Epithelial cell of proximal tubule (primary cell): ENCODE measurements at regions not wholly inside any gene's neighbourhood (a gene's known extent, or its start where the extent isn't known, plus 50 kb on each side); places are given as distances from the start of the nearest gene placed in this dataset.

Experiments used
- DNase-seq: peaks from one replicate; pipeline ENCODE4 v3.0.0-alpha.2; 2011; ENCODE audit warnings: low read depth
- H3K4me3 ChIP-seq: 2 replicates; pipeline ENCODE4 v1.5.1; 2011; ENCODE audit warnings: low read depth, mild to moderate bottlenecking, low read length
- TF ChIP-seq, protein P1 (sequence below): conservative IDR thresholded peaks from 2 replicates; pipeline ENCODE4 v1.5.1; 2012; ENCODE audit warnings: low read depth, mild to moderate bottlenecking, low read length

DNA sequence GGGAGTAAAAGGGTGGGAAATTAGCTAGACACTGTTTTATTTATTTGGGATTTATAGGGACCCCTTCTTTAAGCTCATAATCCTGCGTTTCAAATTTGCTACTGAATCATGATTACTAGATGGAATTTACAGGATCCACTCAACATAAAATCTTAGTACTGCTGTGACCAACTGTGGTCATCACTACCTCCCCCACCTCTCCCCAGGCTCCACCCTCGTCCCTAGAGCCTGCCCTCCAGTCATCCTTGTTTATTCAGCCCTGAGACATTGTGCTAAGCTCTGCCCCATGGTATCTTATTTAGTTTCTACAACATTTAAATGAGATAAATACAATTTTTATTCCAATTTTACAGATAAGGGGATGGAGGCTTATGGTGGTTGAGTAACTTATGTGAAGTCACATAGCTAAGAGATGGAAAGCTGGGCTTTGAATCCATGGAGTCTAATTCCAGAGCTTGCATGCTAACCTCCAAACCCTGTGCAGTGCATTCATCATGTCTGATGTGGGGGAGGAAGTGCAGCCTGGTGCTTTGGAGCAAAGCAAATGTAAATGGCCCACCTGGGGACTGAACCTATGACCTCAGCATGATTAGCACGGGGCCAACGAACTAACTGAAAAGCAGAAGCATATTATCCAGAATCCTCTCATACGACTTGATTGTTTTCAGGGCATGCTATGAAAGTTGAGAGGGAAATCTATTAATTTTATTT lies 502.4 kb downstream of the TMEM182 start:
- no peak overlapping the region for H3K4me3 ChIP-seq
- TF ChIP-seq, protein P1, sequence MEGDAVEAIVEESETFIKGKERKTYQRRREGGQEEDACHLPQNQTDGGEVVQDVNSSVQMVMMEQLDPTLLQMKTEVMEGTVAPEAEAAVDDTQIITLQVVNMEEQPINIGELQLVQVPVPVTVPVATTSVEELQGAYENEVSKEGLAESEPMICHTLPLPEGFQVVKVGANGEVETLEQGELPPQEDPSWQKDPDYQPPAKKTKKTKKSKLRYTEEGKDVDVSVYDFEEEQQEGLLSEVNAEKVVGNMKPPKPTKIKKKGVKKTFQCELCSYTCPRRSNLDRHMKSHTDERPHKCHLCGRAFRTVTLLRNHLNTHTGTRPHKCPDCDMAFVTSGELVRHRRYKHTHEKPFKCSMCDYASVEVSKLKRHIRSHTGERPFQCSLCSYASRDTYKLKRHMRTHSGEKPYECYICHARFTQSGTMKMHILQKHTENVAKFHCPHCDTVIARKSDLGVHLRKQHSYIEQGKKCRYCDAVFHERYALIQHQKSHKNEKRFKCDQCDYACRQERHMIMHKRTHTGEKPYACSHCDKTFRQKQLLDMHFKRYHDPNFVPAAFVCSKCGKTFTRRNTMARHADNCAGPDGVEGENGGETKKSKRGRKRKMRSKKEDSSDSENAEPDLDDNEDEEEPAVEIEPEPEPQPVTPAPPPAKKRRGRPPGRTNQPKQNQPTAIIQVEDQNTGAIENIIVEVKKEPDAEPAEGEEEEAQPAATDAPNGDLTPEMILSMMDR, result no peak
- DNase-seq, result no peak

DNA sequence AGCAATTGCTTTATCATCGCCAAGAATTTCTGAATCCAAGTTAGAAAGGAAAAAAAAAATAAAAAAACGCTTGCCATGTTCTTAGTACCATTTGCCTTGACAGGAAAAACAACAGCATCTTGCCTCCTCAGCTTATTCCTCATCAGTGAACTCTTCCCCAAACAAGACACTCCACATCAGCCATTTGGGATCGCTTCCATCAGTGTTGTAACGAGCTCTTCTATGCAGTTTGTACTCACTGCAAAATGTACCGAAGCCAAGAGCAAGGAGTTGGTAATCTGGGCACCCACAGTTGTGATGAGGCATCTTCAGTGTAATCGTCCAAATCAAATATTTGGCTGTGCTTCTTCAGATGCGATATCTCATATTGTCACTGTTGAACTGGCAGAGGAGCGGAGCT lies 503.7 kb downstream of the TMEM182 start:
- DNase-seq, result no peak
- no peak overlapping the region for H3K4me3 ChIP-seq
- TF ChIP-seq, protein P1, result no peak

DNA sequence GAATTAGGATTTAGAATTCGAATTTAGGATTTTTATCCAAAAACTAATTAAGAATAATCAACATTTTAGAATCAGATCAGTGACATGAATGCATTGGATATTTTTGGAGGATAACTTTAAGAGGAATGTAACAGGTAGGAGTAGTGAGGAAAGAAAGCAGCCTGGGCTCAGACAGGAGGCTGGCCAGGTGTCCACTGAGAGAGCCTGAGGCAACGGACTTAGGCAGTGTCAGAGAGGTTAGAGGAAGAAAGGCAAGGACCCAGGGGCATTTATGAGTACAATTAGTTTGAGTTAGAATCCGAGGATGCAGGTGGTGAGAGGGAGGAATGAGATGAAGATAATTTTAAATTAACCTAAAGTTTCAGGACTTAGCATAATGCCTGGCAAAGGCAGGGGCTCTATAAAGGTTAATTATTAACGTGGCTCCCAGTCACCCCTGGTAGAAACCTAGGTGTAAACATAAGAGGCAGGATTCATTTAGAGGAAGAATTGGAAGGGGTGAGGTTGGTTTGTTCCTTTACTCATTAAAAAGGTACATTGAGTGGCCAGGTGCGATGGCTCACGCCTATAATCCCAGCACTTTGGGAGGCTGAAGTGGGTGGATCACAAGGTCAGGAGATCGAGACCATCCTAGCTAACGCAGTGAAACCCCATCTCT lies 507.1 kb downstream of the TMEM182 start:
- no peak overlapping the region for H3K4me3 ChIP-seq
- TF ChIP-seq, protein P1, result no peak
- DNase-seq, result no peak

DNA sequence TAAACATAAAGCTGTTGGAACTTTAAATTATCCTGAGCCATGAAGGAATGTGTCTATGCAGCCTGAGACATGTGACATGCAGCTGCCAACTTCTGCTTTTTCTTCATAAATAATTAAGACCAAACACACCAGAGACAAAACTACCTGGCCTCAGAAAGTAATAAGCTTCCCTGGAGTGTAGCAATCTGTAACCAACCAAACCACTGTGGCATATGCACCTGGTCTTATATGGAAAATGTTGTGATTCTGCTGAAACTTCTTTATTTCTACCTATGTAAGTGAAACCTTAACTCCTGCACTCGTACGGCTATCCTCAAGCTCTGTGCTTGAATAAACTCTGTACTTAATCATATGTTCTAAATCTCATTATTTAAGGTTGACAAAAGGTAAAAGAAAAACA lies 515.0 kb downstream of the TMEM182 start:
- TF ChIP-seq, protein P1, result no peak
- H3K4me3 ChIP-seq, result no peak overlapping the region
- DNase-seq, result no peak

DNA sequence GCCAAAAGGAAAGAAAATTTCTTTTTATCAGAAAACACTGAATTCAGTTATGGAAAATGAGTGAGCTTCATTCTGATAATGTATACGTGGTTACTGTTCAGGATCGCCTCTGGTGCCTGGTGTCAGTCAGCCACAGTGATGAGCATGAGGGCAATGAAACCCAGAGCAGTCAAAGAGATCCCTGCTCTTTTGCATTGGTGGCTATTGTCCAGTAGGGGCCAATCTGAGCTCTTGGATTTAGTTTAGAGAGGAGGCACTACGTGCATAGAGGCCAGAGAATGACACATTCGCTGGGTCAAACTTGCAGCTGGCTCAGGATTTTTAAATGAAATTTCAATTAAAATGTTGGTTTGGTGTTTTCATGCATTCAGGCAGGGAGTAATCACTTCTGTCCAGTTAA lies 522.9 kb downstream of the TMEM182 start:
- DNase-seq, result no peak
- H3K4me3 ChIP-seq, result no peak overlapping the region
- TF ChIP-seq, protein P1, result peak; percentile 17

DNA sequence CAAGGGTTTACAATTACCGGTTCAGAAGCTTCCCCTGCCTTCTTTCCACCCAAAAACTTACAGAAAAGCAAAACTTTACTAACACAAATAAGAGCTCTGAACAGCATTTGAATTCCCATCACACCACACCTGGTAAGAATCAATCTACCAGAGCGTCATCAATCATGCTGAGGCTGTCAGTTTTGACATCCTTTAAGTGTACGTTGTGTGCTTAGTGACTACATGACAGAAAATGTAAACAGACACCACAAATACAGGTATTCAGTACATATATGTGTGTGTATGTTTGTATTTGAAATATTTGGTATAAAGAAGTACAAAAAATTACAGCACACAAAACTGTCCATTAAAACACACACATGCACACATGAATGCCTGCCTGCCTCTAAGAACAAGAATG lies 523.5 kb downstream of the TMEM182 start:
- TF ChIP-seq, protein P1, result no peak
- no peak for DNase-seq

DNA sequence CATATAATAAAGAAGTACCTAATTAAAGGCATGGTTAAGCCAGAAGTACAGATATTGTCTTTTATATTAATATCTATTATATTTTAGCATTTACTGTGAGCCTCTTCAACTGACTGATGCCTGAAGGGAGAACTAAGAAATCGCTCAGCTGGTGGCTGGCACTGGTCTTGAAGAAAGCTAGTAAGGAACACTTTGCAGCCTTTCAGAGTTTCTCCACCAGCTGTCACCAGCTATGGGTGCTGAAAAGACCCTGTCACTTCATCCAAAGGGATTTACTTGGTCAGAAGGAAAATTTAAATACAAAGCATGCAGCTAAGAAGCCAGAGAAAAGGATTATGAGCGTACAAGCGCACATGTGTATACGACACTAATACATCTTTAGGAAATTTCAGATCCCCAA lies 525.9 kb downstream of the TMEM182 start:
- no peak for DNase-seq
- TF ChIP-seq, protein P1, result no peak
- no peak overlapping the region for H3K4me3 ChIP-seq

More for the DNA sequence above, 523.5 kb downstream of the TMEM182 start:
- H3K4me3 ChIP-seq, result no peak overlapping the region
